ENCODE measurements at regions not wholly inside any gene's neighbourhood (a gene's known extent, or its start where the extent isn't known, plus 50 kb on each side); places are given as distances from the start of the nearest gene placed in this dataset.
"Not testable (repeated sequence)": the region's sequence is repeated elsewhere in the genome, so short reads cannot be mapped to it uniquely, and the experiment has no call there.

DNA sequence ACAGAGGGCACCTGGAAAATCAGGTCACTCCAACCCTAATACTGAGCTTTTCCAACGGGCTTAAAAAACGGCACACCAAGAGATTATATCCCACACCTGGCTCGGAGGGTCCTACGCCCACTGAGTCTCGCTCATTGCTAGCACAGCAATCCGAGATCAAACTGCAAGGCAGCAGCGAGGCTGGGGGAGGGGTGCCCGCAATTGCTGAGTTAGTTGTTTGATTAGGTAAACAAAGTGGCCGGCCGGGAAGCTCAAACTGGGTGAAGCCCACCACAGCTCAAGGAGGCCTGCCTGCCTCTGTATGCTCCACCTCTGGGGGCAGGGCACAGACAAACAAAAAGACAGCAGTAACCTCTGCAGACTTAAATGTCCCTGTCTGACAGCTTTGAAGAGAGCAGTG is 108.8 kb upstream of the GRIA1 start:
- not testable (repeated sequence) for TF ChIP-seq POLR2A (IDR thresholded peaks at IDR 0.05)
- TF ChIP-seq, protein P1, sequence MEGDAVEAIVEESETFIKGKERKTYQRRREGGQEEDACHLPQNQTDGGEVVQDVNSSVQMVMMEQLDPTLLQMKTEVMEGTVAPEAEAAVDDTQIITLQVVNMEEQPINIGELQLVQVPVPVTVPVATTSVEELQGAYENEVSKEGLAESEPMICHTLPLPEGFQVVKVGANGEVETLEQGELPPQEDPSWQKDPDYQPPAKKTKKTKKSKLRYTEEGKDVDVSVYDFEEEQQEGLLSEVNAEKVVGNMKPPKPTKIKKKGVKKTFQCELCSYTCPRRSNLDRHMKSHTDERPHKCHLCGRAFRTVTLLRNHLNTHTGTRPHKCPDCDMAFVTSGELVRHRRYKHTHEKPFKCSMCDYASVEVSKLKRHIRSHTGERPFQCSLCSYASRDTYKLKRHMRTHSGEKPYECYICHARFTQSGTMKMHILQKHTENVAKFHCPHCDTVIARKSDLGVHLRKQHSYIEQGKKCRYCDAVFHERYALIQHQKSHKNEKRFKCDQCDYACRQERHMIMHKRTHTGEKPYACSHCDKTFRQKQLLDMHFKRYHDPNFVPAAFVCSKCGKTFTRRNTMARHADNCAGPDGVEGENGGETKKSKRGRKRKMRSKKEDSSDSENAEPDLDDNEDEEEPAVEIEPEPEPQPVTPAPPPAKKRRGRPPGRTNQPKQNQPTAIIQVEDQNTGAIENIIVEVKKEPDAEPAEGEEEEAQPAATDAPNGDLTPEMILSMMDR (IDR thresholded peaks at IDR 0.05), result not testable (repeated sequence)
